OCI-LY3 (cell line): ENCODE measurements at regions not wholly inside any gene's neighbourhood (a gene's known extent, or its start where the extent isn't known, plus 50 kb on each side); places are given as distances from the start of the nearest gene placed in this dataset.
"Not testable (repeated sequence)": the region's sequence is repeated elsewhere in the genome, so short reads cannot be mapped to it uniquely, and the experiment has no call there.

Source experiments
- H2AFZ ChIP-seq: fragments of 200-600, 300-600 bp; shearing (Covaris generic); 2 replicates; pipeline ENCODE4 v1.6.0; 2014; ENCODE audit warnings: antibody characterized with exemption, low read depth, low read length
- H3K27ac ChIP-seq: fragments of 200-600, 300-600 bp; sonication (generic); 2 replicates; pipeline ENCODE4 v1.5.1; 2014; ENCODE audit warnings: mild to moderate bottlenecking, low read length, moderate library complexity, mixed read lengths
- H3K27me3 ChIP-seq: fragments of 200-600, 300-600 bp; sonication (generic); 2 replicates; pipeline ENCODE4 v1.6.1; 2014; ENCODE audit warnings: low read depth, low read length, mixed read lengths
- H3K36me3 ChIP-seq: fragments of 200-600, 300-600 bp; sonication (generic); replicated peaks from 2 replicates; pipeline ENCODE3; 2014; ENCODE audit warnings: low read depth, low read length, mixed read lengths
- H3K4me1 ChIP-seq: fragments of 300-600, 200-600 bp; sonication (generic); 2 replicates; pipeline ENCODE4 v1.6.1; 2014; ENCODE audit warnings: low read length, mixed read lengths
- H3K4me2 ChIP-seq: fragments of 200-600, 300-600 bp; sonication (generic); 2 replicates; pipeline ENCODE4 v1.6.1; 2014; ENCODE audit warnings: low read length, mixed read lengths
- H3K4me3 ChIP-seq: fragments of 300-600, 200-600 bp; sonication (generic); 2 replicates; pipeline ENCODE4 v1.5.1; 2014; ENCODE audit warnings: antibody characterized with exemption, mild to moderate bottlenecking, low read length, moderate library complexity
- H3K79me2 ChIP-seq: fragments of 300-600, 200-600 bp; shearing (Covaris generic); 2 replicates; pipeline ENCODE4 v1.6.1; 2014; ENCODE audit warnings: mild to moderate bottlenecking, low read length, mixed read lengths
- H3K9ac ChIP-seq: fragments of 300-600, 200-600 bp; shearing (Covaris generic); 2 replicates; pipeline ENCODE4 v1.6.0; 2014; ENCODE audit warnings: mild to moderate bottlenecking, low read length, moderate library complexity
- H3K9me3 ChIP-seq: fragments of 200-600, 300-600 bp; shearing (Covaris generic); 2 replicates; pipeline ENCODE4 v1.6.1; 2014; ENCODE audit warnings: low read length, mixed read lengths; ENCODE audit not compliant: insufficient read depth
- H4K20me1 ChIP-seq: fragments of 200-600, 300-600 bp; sonication (generic); 2 replicates; pipeline ENCODE4 v1.6.1; 2016; ENCODE audit warnings: low read length, mixed read lengths; ENCODE audit not compliant: insufficient read depth
- CTCF ChIP-seq: fragments of 200-600, 300-600 bp; sonication (generic); IDR thresholded peaks from 2 replicates; pipeline ENCODE4 v1.5.1; 2014; ENCODE audit warnings: antibody characterized with exemption, low read length, low read depth
- EZH2phosphoT487 ChIP-seq: fragments of 200-600 bp; shearing (Covaris generic); IDR thresholded peaks from 2 replicates; pipeline ENCODE4 v1.6.1; 2018; ENCODE audit warnings: antibody characterized with exemption, mixed run types, low read depth

GRCh38 chr6:9025228-9025627, 589.9 kb upstream of the SLC35B3 start:
- Histone ChIP-seq H3K36me3 (no peaks in the 10 kb centered on the region), H2AFZ (no peak overlapping the region), H3K9me3 (no peaks in the 10 kb centered on the region), H3K4me1 (no peaks in the 10 kb centered on the region), H3K4me3 (no peak overlapping the region), H3K9ac (no peak overlapping the region), H3K4me2 (no peak overlapping the region), H3K27me3 (no peaks in the 10 kb centered on the region), H3K27ac (no peak overlapping the region), H4K20me1 (no peaks in the 10 kb centered on the region), H3K79me2 (no peaks in the 10 kb centered on the region)
- TF ChIP-seq CTCF: no peak
- no peak for TF ChIP-seq EZH2phosphoT487

GRCh38 chr6:9024246-9024645, 588.9 kb upstream of the SLC35B3 start:
- not testable (repeated sequence) for H3K36me3 ChIP-seq, H3K9ac ChIP-seq, H3K9me3 ChIP-seq, H3K4me1 ChIP-seq, H3K4me2 ChIP-seq, H2AFZ ChIP-seq, H3K79me2 ChIP-seq, H3K4me3 ChIP-seq, H4K20me1 ChIP-seq, H3K27me3 ChIP-seq, H3K27ac ChIP-seq

- TF ChIP-seq CTCF (no peak), EZH2phosphoT487 (no peak)
- Histone ChIP-seq H3K4me2 (no peak overlapping the region), H3K36me3 (no peaks in the 10 kb centered on the region), H3K9ac (no peak overlapping the region), H2AFZ (no peak overlapping the region), H3K27ac (no peak overlapping the region), H3K27me3 (no peaks in the 10 kb centered on the region), H3K79me2 (no peaks in the 10 kb centered on the region), H4K20me1 (no peaks in the 10 kb centered on the region), H3K9me3 (no peaks in the 10 kb centered on the region), H3K4me1 (no peaks in the 10 kb centered on the region), H3K4me3 (no peak overlapping the region)
Observed at GRCh38 chr6:9020001-9020400, 584.7 kb upstream of the SLC35B3 start.

GRCh38 chr6:9009931-9010330, 574.6 kb upstream of the SLC35B3 start:
- no peak overlapping the region for H3K9ac ChIP-seq
- no peaks in the 10 kb centered on the region for H3K9me3 ChIP-seq
- H3K36me3 ChIP-seq: no peaks in the 10 kb centered on the region
- H3K4me2 ChIP-seq: no peak overlapping the region
- no peak overlapping the region for H3K27ac ChIP-seq
- H3K27me3 ChIP-seq: no peaks in the 10 kb centered on the region
- H3K4me3 ChIP-seq: no peak overlapping the region
- no peak overlapping the region for H2AFZ ChIP-seq
- H3K79me2 ChIP-seq: no peaks in the 10 kb centered on the region
- no peaks in the 10 kb centered on the region for H4K20me1 ChIP-seq
- no peaks in the 10 kb centered on the region for H3K4me1 ChIP-seq
- TF ChIP-seq CTCF (no peak), EZH2phosphoT487 (no peak)

GRCh38 chr6:9007027-9007426, 571.7 kb upstream of the SLC35B3 start:
- H3K4me3 ChIP-seq: no peak overlapping the region
- no peaks in the 10 kb centered on the region for H3K9me3 ChIP-seq
- TF ChIP-seq CTCF (no peak), EZH2phosphoT487 (no peak)
- H3K36me3 ChIP-seq: no peaks in the 10 kb centered on the region
- no peak overlapping the region for H2AFZ ChIP-seq
- no peak overlapping the region for H3K9ac ChIP-seq
- no peaks in the 10 kb centered on the region for H3K79me2 ChIP-seq
- no peaks in the 10 kb centered on the region for H3K27me3 ChIP-seq
- no peak overlapping the region for H3K4me2 ChIP-seq
- H3K4me1 ChIP-seq: no peaks in the 10 kb centered on the region
- H3K27ac ChIP-seq: no peak overlapping the region
- H4K20me1 ChIP-seq: no peaks in the 10 kb centered on the region
